ENCODE measurements at regions not wholly inside any gene's neighbourhood (a gene's known extent, or its start where the extent isn't known, plus 50 kb on each side); places are given as distances from the start of the nearest gene placed in this dataset.

GRCh38 chrX:40158036-40158706 is 60.4 kb upstream of the BCOR start:
- H3K27ac Mint-ChIP-seq (ENCODE audit: unreplicated experiment) = no peak overlapping the region
- DNase-seq (ENCODE audit: low spot score) = peak; percentile 44
- peaks cover 11% of the 10 kb centered on the region for H3K4me1 Mint-ChIP-seq (ENCODE audit: unreplicated experiment)
- peak; percentile 51 for TF ChIP-seq CTCF (IDR thresholded peaks at IDR 0.05; ENCODE audit: unreplicated experiment)
- no peaks in the 10 kb centered on the region for H3K36me3 Mint-ChIP-seq (ENCODE audit: low read depth, unreplicated experiment)
- peak overlapping the region; percentile 81 for H3K4me3 Mint-ChIP-seq (ENCODE audit: unreplicated experiment)
- peaks cover 6% of the 10 kb centered on the region for H3K27me3 Mint-ChIP-seq (ENCODE audit: unreplicated experiment)
- H3K9me3 Mint-ChIP-seq (ENCODE audit: unreplicated experiment) = no peaks in the 10 kb centered on the region

- peaks cover 11% of the 10 kb centered on the region for H3K4me1 Mint-ChIP-seq (ENCODE audit: unreplicated experiment)
- H3K9me3 Mint-ChIP-seq (ENCODE audit: unreplicated experiment) = no peaks in the 10 kb centered on the region
- H3K36me3 Mint-ChIP-seq (ENCODE audit: low read depth, unreplicated experiment) = no peaks in the 10 kb centered on the region
- DNase-seq (ENCODE audit: low spot score) = no peak
- peak overlapping the region; percentile 77 for H3K4me3 Mint-ChIP-seq (ENCODE audit: unreplicated experiment)
- TF ChIP-seq CTCF (IDR thresholded peaks at IDR 0.05; ENCODE audit: unreplicated experiment) = no peak
- H3K27ac Mint-ChIP-seq (ENCODE audit: unreplicated experiment) = no peak overlapping the region
- peaks cover 6% of the 10 kb centered on the region for H3K27me3 Mint-ChIP-seq (ENCODE audit: unreplicated experiment)
Measured at GRCh38 chrX:40157228-40158035, 59.7 kb upstream of the BCOR start.

- Mint-ChIP-seq H3K27ac (ENCODE audit: unreplicated experiment) (no peak overlapping the region), H3K27me3 (ENCODE audit: unreplicated experiment) (peaks cover 6% of the 10 kb centered on the region), H3K4me1 (ENCODE audit: unreplicated experiment) (peaks cover 11% of the 10 kb centered on the region), H3K9me3 (ENCODE audit: unreplicated experiment) (no peaks in the 10 kb centered on the region), H3K4me3 (ENCODE audit: unreplicated experiment) (peak overlapping the region; percentile 77), H3K36me3 (ENCODE audit: low read depth, unreplicated experiment) (no peaks in the 10 kb centered on the region)
- DNase-seq (ENCODE audit: low spot score) = no peak
- TF ChIP-seq CTCF (IDR thresholded peaks at IDR 0.05; ENCODE audit: unreplicated experiment) = no peak
Measured at GRCh38 chrX:40156470-40157227, 58.9 kb upstream of the BCOR start.

GRCh38 chrX:40155589-40156469 is 58.1 kb upstream of the BCOR start:
- peaks cover 6% of the 10 kb centered on the region for H3K27me3 Mint-ChIP-seq (ENCODE audit: unreplicated experiment)
- DNase-seq (ENCODE audit: low spot score) = no peak
- H3K27ac Mint-ChIP-seq (ENCODE audit: unreplicated experiment) = no peak overlapping the region
- no peak for TF ChIP-seq CTCF (IDR thresholded peaks at IDR 0.05; ENCODE audit: unreplicated experiment)
- H3K4me3 Mint-ChIP-seq (ENCODE audit: unreplicated experiment) = no peak overlapping the region
- peaks cover 11% of the 10 kb centered on the region for H3K4me1 Mint-ChIP-seq (ENCODE audit: unreplicated experiment)
- no peaks in the 10 kb centered on the region for H3K9me3 Mint-ChIP-seq (ENCODE audit: unreplicated experiment)
- H3K36me3 Mint-ChIP-seq (ENCODE audit: low read depth, unreplicated experiment) = no peaks in the 10 kb centered on the region

All from endothelial cell (in vitro differentiated cells).